ENCODE measurements at regions not wholly inside any gene's neighbourhood (a gene's known extent, or its start where the extent isn't known, plus 50 kb on each side); places are given as distances from the start of the nearest gene placed in this dataset.

DNA sequence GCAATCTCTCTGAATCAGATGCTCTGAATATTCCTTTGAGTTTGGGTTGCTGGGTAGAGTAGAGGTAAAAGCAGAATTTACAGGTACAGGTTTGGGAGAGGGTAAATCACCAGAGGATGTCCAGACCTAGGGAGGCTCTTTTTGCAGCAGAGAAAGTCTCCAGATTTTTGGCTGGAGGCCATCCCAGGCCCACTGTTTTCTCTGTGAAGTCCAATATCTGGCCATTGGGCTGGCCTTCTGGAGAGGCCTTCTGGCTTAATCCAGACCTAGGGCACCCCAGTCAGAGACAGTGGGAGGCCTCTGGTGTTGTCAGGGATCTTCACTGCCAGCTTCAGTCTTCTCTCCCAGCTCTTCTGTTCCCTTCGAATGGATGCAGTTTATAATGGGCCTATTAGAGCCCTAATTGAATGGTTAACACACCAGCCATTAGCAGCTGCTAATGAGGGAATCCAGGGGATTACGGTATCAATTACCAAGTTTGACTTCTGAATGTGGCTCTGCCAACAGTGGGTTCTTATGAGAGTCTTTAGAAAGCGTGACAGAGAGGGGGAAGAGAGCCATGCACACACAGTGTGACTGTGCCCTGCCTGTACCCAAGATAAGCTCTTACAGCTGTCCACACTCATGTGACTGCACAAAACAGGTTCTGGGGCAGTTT lies 183.1 kb downstream of the EMP1 start:
- Histone ChIP-seq H2AFZ (ENCODE audit: control insufficient read depth, low read depth, low read length) (no peak overlapping the region), H3K9me3 (replicated peaks; ENCODE audit: control insufficient read depth, insufficient read depth, low read length) (no peaks in the 10 kb centered on the region), H3K4me3 (no peak overlapping the region), H3K4me2 (ENCODE audit: control insufficient read depth, insufficient read depth) (no peak overlapping the region), H3K9ac (ENCODE audit: control insufficient read depth, insufficient read depth, low read length) (no peak overlapping the region), H3K79me2 (ENCODE audit: control insufficient read depth, insufficient read depth, low read length) (no peaks in the 10 kb centered on the region), H3K36me3 (ENCODE audit: control insufficient read depth in 2 of 2, insufficient read depth in 2 of 2, low read length in 1 of 2) (no peaks in the 10 kb centered on the region), H4K20me1 (ENCODE audit: control insufficient read depth, insufficient read depth) (no peaks in the 10 kb centered on the region), H3K27ac (ENCODE audit: control insufficient read depth, insufficient read depth) (no peak overlapping the region), H3K4me1 (ENCODE audit: control insufficient read depth, insufficient read depth, low read length) (no peaks in the 10 kb centered on the region), H3K27me3 (replicated peaks in 1 of 2; ENCODE audit: control insufficient read depth in 2 of 2, insufficient read depth in 2 of 2, low read length in 1 of 2) (no peaks in the 10 kb centered on the region)
- no peak for DNase-seq (ENCODE audit: low read depth, low spot score)
- POLR2A ChIA-PET: no interaction called here
- SMC1A ChIA-PET (ENCODE audit: uncharacterized antibody, unreplicated experiment): no interaction called here
- intact Hi-C loops (cut with micrococcal nuclease; ENCODE audit: unreplicated experiment) (no loop called here), in situ Hi-C loops (cut with MboI) (no loop called here)
- FAIRE-seq: no peak
- no peak for ATAC-seq
- WGBS (ENCODE audit: insufficient coverage, insufficient replicate concordance, low lambda C conversion rate, missing lambda C conversion rate): 8% methylated on average over 3 of the region's 3 CpGs
- no TSS peak for BruUV-seq (replicated peaks)
- TF ChIP-seq MLLT1 (IDR thresholded peaks at IDR 0.05): no peak
- no peak for TF ChIP-seq EP300 (IDR thresholded peaks at IDR 0.05; ENCODE audit: borderline replicate concordance in 1 of 2, control insufficient read depth in 1 of 2, low read depth in 2 of 2, low read length in 2 of 2)
- no peak for TF ChIP-seq NR2F1 (conservative IDR thresholded peaks at IDR 0.05)
- no peak for TF ChIP-seq NR2C2 (IDR thresholded peaks at IDR 0.05; ENCODE audit: borderline replicate concordance, control insufficient read depth, insufficient read length, low read depth)
- TF ChIP-seq PAX8 (IDR thresholded peaks at IDR 0.05): no peak
- TF ChIP-seq, protein P1, sequence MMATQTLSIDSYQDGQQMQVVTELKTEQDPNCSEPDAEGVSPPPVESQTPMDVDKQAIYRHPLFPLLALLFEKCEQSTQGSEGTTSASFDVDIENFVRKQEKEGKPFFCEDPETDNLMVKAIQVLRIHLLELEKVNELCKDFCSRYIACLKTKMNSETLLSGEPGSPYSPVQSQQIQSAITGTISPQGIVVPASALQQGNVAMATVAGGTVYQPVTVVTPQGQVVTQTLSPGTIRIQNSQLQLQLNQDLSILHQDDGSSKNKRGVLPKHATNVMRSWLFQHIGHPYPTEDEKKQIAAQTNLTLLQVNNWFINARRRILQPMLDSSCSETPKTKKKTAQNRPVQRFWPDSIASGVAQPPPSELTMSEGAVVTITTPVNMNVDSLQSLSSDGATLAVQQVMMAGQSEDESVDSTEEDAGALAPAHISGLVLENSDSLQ (IDR thresholded peaks at IDR 0.05): no peak
- TF ChIP-seq RFX5 (IDR thresholded peaks at IDR 0.05; ENCODE audit: low read depth, low read length): no peak
- TF ChIP-seq BMI1 (IDR thresholded peaks at IDR 0.05; ENCODE audit: borderline replicate concordance): no peak
- TF ChIP-seq SMAD1 (IDR thresholded peaks at IDR 0.05; ENCODE audit: low read depth, partially characterized antibody): no peak
- TF ChIP-seq NFYA (IDR thresholded peaks at IDR 0.05; ENCODE audit: borderline replicate concordance, low read depth, low read length): no peak
- TF ChIP-seq NR2C1 (IDR thresholded peaks at IDR 0.05): no peak
- no peak for TF ChIP-seq CHD2 (IDR thresholded peaks at IDR 0.05; ENCODE audit: borderline replicate concordance, low read depth, low read length)
- CTCF ChIA-PET: interaction anchor here (0.8 to 1.5 kb wide), 2 partner anchors 10 to 484 kb away, joined by 3 to 4 read pairs; no protein-coding TSS in a partner anchor
- RAD21 ChIA-PET (ENCODE audit: unreplicated experiment): no interaction called here

Measured in GM12878 (cell line).